22Rv1 (cell line): ENCODE measurements at regions not wholly inside any gene's neighbourhood (a gene's known extent, or its start where the extent isn't known, plus 50 kb on each side); places are given as distances from the start of the nearest gene placed in this dataset.

Experiments
- CTCF ChIP-seq: fragments of 450-650 bp; IDR thresholded peaks from 2 replicates; pipeline ENCODE4 v1.5.1; 2017; ENCODE audit warnings: mild to moderate bottlenecking
- ZFX ChIP-seq: fragments of 450-650 bp; IDR thresholded peaks from 2 replicates; pipeline ENCODE4 v1.6.1; 2017; ENCODE audit warnings: antibody characterized with exemption, borderline replicate concordance

- TF ChIP-seq CTCF (no peak), ZFX (no peak)
These were observed 115.9 kb upstream of the TANK start for GRCh38 chr2:161044095-161044865.
